ENCODE measurements at regions not wholly inside any gene's neighbourhood (a gene's known extent, or its start where the extent isn't known, plus 50 kb on each side); places are given as distances from the start of the nearest gene placed in this dataset.
"Not testable (repeated sequence)": the region's sequence is repeated elsewhere in the genome, so short reads cannot be mapped to it uniquely, and the experiment has no call there.

DNA sequence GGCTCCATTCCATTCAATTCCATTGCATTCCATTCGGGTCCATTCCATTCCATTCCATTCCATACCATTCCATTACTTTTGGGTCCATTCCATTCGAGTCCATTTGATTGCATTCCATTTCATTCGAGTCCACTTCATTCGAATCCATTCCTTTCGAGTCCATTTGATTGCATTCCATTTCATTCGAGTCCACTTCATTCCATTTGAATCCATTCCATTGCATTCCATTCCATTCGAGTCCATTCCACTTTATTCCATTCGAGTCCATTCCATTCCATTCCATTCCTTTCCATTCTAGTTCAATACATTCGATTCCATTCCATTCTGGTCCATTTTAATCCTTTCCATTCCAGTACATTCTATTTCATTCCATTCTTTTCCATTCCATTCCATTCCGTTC, 334.0 kb downstream of the ZNF33B start:
- intact Hi-C loops (cut with DNase I) = no loop called here
- no peak for DNase-seq
- Histone ChIP-seq H3K36me3 (no peaks in the 10 kb centered on the region), H3K9me3 (peaks cover 0 to 98% (median 90%) of the 10 kb centered on the region in 11 donors), H3K4me3 (no peak overlapping the region), H3K27ac (no peak overlapping the region), H3K4me1 (no peaks in the 10 kb centered on the region), H3K27me3 (no peaks in the 10 kb centered on the region)
- no peak for TF ChIP-seq CTCF (IDR thresholded peaks at IDR 0.05)
- no peak for ATAC-seq
- WGBS, 2 donors = 76 to 77% methylated on average over 10 of the region's 10 CpGs

DNA sequence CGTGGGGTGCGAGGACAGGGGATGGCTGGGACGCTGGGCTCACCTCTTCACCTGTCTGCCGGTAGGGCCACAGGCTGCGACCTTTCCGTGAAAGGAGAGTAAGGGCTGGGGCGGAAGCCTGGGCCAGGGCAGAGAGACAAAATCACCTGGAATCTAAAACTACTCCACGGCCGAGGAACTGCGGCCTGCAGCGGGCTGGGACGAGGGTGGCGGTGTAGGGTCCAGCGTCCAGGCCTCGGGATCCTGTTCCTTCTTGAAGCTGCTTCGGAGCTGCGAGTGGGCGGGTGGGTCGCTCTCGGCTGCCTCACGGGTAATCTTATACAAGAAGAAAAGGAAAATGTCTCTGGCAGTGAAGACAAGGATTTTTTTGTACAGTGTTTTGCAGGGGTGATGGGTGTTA, 356.5 kb downstream of the ZNF33B start:
- ATAC-seq; H3K27ac ChIP-seq; DNase-seq; H3K4me3 ChIP-seq; H3K4me1 ChIP-seq; intact Hi-C loops (cut with DNase I); H3K36me3 ChIP-seq; H3K27me3 ChIP-seq: not testable (repeated sequence)
- H3K9me3 ChIP-seq = peaks cover 0 to 20% (median 0%) of the 10 kb centered on the region in 11 donors
- 79 to 82% methylated on average over 21 of the region's 21 CpGs for WGBS, 2 donors

- H3K9me3 ChIP-seq; intact Hi-C loops (cut with DNase I): not testable (repeated sequence)
- WGBS, 2 donors = 21 to 25% methylated on average over 3 to 4 of the region's 4 CpGs
Measured at GRCh38 chr10:42269788-42270187, 368.6 kb downstream of the ZNF33B start.

DNA sequence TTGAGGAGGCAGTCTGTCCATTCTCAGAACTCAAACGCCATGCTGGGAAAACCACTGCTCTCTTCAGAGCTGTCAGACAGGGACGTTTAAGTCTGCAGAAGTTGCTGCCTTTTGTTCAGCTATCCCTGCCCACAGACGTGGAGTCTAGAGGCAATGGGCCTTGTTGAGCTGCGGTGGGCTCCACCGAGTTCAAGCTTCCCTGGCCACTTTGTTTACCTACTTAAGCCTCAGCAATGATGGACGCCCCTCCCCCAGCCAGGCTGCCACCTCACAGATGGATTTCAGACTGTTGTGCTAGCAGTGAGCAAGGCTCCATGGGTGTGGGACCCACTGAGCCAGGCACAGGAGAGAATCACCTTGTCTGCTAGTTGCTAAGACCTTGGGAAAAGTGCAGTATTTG, 375.1 kb downstream of the ZNF33B start:
- H3K4me1 ChIP-seq; ATAC-seq; H3K27ac ChIP-seq; intact Hi-C loops (cut with DNase I); DNase-seq; H3K27me3 ChIP-seq; H3K4me3 ChIP-seq; H3K36me3 ChIP-seq: not testable (repeated sequence)
- WGBS, 2 donors = 44 to 54% methylated on average over 4 to 6 of the region's 6 CpGs
- peaks cover 0 to 17% (median 0%) of the 10 kb centered on the region in 11 donors for H3K9me3 ChIP-seq

More at GRCh38 chr10:42269788-42270187, 368.6 kb downstream of the ZNF33B start:
- H3K36me3 ChIP-seq, H3K27me3 ChIP-seq, DNase-seq, H3K4me3 ChIP-seq, ATAC-seq, H3K27ac ChIP-seq, H3K4me1 ChIP-seq: not testable (repeated sequence)

- 8 to 15% methylated on average over 47 of the region's 53 CpGs for WGBS, 2 donors
- H3K4me3 ChIP-seq; H3K9me3 ChIP-seq; H3K27ac ChIP-seq; H3K4me1 ChIP-seq; DNase-seq; H3K36me3 ChIP-seq; intact Hi-C loops (cut with DNase I); ATAC-seq: not testable (repeated sequence)
- peaks cover 3 to 36% (median 15%) of the 10 kb centered on the region in 7 donors for H3K27me3 ChIP-seq
Measured at GRCh38 chr10:42243002-42243401, 395.4 kb downstream of the ZNF33B start.

DNA sequence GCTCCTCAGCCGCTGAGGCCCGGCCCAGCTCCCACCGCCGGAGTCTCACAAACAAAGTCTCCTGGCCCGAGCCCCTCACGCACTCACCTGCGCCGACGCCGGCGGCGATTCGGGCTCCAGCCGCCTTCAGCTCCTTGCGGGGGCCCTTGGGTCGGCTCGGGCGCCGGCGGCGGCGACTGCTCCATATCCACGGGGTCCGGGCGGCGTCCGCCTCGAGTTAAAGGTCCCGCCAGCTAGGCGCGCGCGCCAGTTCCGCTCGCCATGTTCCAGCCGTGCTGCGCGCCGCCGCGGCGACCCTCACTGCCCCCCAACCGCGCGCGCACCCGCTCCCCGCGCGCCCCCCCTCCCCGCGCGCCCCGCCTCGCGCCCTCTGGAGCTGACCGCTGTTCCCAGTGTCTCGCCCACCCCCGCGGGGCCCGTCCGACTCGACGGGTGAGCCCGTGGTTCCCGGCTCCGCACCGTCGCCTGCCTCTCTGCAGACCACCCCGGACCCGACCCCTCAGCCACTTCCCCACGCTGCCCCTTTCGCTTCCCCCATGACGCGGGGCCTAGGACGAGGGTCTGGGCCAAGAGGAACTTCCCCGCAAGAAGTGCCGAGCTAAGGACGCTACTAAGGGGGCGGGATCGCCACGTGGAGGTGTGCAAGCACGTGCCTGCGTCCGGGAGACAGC, 396.1 kb downstream of the ZNF33B start:
- DNase-seq = no peak
- WGBS, 2 donors = 16 to 22% methylated on average over 51 to 85 of the region's 85 CpGs
- TF ChIP-seq CTCF (IDR thresholded peaks at IDR 0.05) = no peak
- Histone ChIP-seq H3K4me1 (no peaks in the 10 kb centered on the region), H3K4me3 (peak overlapping the region in 1 of 10 donors; percentile 11), H3K36me3 (no peaks in the 10 kb centered on the region), H3K27me3 (peaks cover 3 to 31% (median 15%) of the 10 kb centered on the region in 7 donors), H3K27ac (no peak overlapping the region), H3K9me3 (no peaks in the 10 kb centered on the region)
- intact Hi-C loops (cut with DNase I) = no loop called here
- ATAC-seq = no peak

DNA sequence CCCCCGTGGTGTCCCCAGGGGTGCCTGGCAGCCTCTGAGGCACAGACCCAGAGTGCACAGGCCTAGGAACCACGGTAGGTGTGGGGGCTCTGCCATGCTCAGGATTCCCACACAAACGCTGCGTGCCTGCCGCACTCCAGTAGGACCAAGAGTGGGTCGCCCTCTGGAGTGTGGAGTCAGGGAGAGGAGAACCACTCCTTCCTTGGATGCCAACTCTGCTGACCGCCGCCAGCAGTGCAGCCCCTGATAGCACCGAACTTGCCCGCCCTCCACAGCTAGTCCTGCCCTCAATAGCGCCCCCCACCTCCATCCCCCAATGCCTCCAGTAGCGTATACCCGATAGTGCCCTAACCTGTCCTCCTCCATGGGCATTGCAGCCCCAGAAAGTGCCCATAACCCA, 402.0 kb downstream of the ZNF33B start:
- H3K27ac ChIP-seq; DNase-seq; ATAC-seq; H3K36me3 ChIP-seq; H3K4me1 ChIP-seq; intact Hi-C loops (cut with DNase I); H3K4me3 ChIP-seq; H3K9me3 ChIP-seq; H3K27me3 ChIP-seq: not testable (repeated sequence)
- WGBS, 2 donors = 86 to 87% methylated on average over 13 of the region's 13 CpGs

- H3K4me1 ChIP-seq; H3K27ac ChIP-seq; H3K4me3 ChIP-seq; H3K9me3 ChIP-seq; DNase-seq; H3K27me3 ChIP-seq; H3K36me3 ChIP-seq; intact Hi-C loops (cut with DNase I); ATAC-seq: not testable (repeated sequence)
- 84 to 89% methylated on average over 14 of the region's 14 CpGs for WGBS, 2 donors
Measured at GRCh38 chr10:42235736-42236135, 402.6 kb downstream of the ZNF33B start.

- H3K27me3 ChIP-seq; H3K27ac ChIP-seq; intact Hi-C loops (cut with DNase I); H3K4me3 ChIP-seq; H3K4me1 ChIP-seq; DNase-seq; ATAC-seq; H3K36me3 ChIP-seq; H3K9me3 ChIP-seq: not testable (repeated sequence)
- WGBS, 2 donors = 82 to 85% methylated on average over 3 of the region's 3 CpGs
Measured at GRCh38 chr10:42235241-42235640, 403.1 kb downstream of the ZNF33B start.

DNA sequence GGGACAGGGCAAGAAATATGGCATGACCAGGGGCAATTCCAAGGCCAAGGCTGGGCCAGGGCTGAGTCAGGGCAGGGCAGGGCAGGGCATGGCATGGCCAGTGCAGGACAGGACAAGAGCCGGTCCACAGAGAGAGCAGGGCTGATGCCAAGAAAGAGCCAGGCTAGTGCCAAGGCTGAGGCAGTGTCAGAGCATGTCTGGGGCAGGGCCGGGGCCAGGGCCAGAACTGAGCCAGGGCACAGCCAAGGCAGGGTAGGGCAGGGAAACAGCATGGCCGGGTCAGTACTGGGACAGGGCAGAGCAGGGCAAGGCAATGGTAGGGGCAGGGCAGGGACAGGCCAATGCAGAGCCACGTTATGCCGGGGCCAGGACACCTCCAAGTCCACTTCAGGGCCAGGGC, 403.9 kb downstream of the ZNF33B start:
- H3K9me3 ChIP-seq; H3K4me1 ChIP-seq; H3K36me3 ChIP-seq; H3K27ac ChIP-seq; H3K4me3 ChIP-seq; DNase-seq; intact Hi-C loops (cut with DNase I); ATAC-seq; H3K27me3 ChIP-seq: not testable (repeated sequence)
- 82% methylated on average over 4 to 5 of the region's 5 CpGs for WGBS, 2 donors
